Esophagus squamous epithelium (tissue), 5 donors: ENCODE measurements at regions not wholly inside any gene's neighbourhood (a gene's known extent, or its start where the extent isn't known, plus 50 kb on each side); places are given as distances from the start of the nearest gene placed in this dataset.
"Not testable (repeated sequence)": the region's sequence is repeated elsewhere in the genome, so short reads cannot be mapped to it uniquely, and the experiment has no call there.

ENCODE experiments used
- DNase-seq: peaks from one replicate; lab custom pipeline; 2025; lab: John Stamatoyannopoulos, UW
- H3K27ac ChIP-seq, 4 donors: fragments of 200-600 bp; sonication (generic); one replicate each; pipeline ENCODE4 v1.5.1; 2016 to 2019; ENCODE audit warnings: mild to moderate bottlenecking in 1 of 4
- H3K27me3 ChIP-seq, 4 donors: fragments of 200-600 bp; sonication (generic); 1 replicate in 3 of 4; 2 replicates in 1 of 4; pipeline versions ENCODE4 v1.5.1 to v1.6.0; 2017 to 2021; ENCODE audit warnings: antibody characterized with exemption in 1 of 4
- H3K36me3 ChIP-seq, 3 donors: fragments of 200-600 bp; sonication (generic); one replicate each; pipeline ENCODE4 v1.5.1; 2016 to 2019
- H3K4me1 ChIP-seq, 3 donors: fragments of 200-600 bp; sonication (generic); one replicate each; pipeline ENCODE4 v1.5.1; 2017 to 2019
- H3K4me3 ChIP-seq, 4 donors: fragments of 200-600 bp; sonication (generic); 1 replicate in 3 of 4; 2 replicates in 1 of 4; pipeline ENCODE4 v1.5.1; 2016 to 2019; ENCODE audit warnings: mild to moderate bottlenecking in 2 of 4, moderate library complexity in 1 of 4
- H3K9me3 ChIP-seq, 3 donors: fragments of 200-600 bp; sonication (generic); one replicate each; pipeline ENCODE4 v1.5.1; 2016 to 2019
- POLR2A ChIP-seq, 4 donors: fragments of 450-650 bp; IDR thresholded peaks; one replicate each; pipeline ENCODE4 v1.6.1; 2017; ENCODE audit warnings: antibody characterized with exemption in 4 of 4, mild to moderate bottlenecking in 4 of 4, moderate library complexity in 3 of 4
- WGBS, 2 donors: methylation state at CpG; one replicate each; pipeline ENCODE4 v1.1.5; 2018; 5-methylcytosine and 5-hydroxymethylcytosine counted together
- intact Hi-C: fragments of 100-400 bp; cut with DNase I; formaldehyde crosslinking; loops from one replicate; pipeline ENCODE4 v1.15.0; 2022
- TF ChIP-seq, protein P1 (sequence below), 6 experiments: fragments of 450-650 bp in 4 of 6; fragments of 200-600 bp in 2 of 6; sonication (generic) in 2 of 6; IDR thresholded peaks; one replicate each; pipeline ENCODE4 v1.5.1; 2016 to 2019; ENCODE audit warnings: antibody characterized with exemption in 6 of 6, mild to moderate bottlenecking in 4 of 6, moderate library complexity in 4 of 6
- donor health status: DM: yes; HTN: yes; CAD: no.

DNA sequence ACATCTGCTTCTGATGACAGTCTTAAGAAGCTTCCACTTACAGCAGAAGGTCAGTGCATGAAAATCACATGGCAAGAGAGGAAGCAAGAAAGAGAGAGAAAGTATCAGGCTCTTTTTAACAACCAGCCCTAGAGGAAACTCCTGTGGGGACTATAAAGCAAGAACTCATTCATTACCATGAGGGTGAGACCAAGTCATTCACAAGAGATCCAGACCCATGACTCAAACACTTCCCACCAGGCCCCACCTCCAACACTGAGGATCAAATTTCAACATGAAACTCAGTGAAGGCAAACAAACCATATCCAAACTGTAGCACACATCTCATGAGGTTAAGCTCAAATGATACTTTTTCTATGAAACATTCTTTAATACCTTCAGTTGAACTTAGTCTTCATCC lies 643.2 kb upstream of the SYNCRIP start:
- H3K4me3 ChIP-seq, result no peak overlapping the region
- no peak for DNase-seq
- no peak overlapping the region for H3K27ac ChIP-seq
- H3K4me1 ChIP-seq, result no peaks in the 10 kb centered on the region
- no peak for TF ChIP-seq POLR2A (IDR thresholded peaks at IDR 0.05)
- intact Hi-C loops, result no loop called here
- H3K9me3 ChIP-seq, result peaks cover 0 to 23% (median 6%) of the 10 kb centered on the region in 3 donors
- no peaks in the 10 kb centered on the region for H3K27me3 ChIP-seq
- no peaks in the 10 kb centered on the region for H3K36me3 ChIP-seq

DNA sequence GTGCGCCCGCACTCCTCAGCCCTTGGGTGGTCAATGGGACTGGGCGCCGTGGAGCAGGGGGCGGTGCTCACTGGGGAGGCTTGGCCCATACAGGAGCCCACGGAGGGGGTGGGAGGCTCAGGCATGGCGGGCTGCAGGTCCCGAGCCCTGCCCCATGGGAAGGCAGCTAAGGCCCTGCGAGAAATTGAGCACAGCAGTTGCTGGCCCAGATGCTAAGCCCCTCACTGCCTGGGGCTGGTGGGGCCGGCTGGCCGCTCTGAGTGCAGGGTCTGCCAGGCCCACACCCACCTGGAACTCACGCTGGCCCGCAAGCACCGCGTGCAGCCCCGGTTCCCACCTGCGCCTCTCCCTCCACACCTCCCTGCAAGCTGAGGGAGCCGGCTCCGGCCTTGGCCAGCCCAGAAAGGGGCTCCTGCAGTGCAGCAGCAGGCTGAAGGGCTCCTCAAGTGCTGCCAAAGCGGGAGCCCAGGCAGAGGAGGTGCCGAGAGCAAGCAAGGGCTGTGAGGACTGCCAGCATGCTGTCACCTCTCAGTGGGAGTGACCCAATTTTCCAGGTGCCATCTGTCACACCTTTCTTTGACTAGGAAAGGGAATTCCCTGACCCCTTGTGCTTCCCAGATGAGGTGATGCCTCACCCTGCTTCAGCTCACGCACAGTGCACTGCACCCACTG lies 642.3 kb upstream of the SYNCRIP start:
- peaks cover 0 to 23% (median 6%) of the 10 kb centered on the region in 3 donors for H3K9me3 ChIP-seq
- H3K36me3 ChIP-seq, intact Hi-C loops, H3K27me3 ChIP-seq, H3K4me1 ChIP-seq, DNase-seq, H3K27ac ChIP-seq, H3K4me3 ChIP-seq: not testable (repeated sequence)
- WGBS, 2 donors, result 89 to 90% methylated on average over 1 to 3 of the region's 22 CpGs

DNA sequence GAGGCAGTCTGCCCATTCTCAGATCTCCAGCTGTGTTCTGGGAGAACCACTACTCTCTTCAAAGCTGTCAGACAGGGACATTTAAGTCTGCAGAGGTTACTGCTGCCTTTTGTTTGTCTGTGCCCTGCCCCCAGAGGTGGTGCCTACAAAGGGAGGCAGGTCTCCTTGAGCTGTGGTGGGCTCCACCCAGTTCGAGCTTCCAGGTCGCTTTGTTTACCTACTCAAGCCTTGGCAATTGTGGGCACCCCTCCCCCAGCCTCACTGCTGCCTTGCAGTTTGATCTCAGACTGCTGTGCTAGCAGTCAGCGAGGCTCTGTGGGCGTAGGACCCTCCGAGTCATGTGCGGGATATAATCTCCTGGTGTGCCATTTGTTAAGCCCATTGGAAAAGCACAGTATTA lies 640.9 kb upstream of the SYNCRIP start:
- H3K27ac ChIP-seq, intact Hi-C loops, H3K4me3 ChIP-seq, H3K4me1 ChIP-seq, H3K36me3 ChIP-seq, DNase-seq, H3K27me3 ChIP-seq: not testable (repeated sequence)
- peaks cover 0 to 23% (median 6%) of the 10 kb centered on the region in 3 donors for H3K9me3 ChIP-seq
- 53 to 100% methylated on average over 1 to 2 of the region's 6 CpGs for WGBS, 2 donors

DNA sequence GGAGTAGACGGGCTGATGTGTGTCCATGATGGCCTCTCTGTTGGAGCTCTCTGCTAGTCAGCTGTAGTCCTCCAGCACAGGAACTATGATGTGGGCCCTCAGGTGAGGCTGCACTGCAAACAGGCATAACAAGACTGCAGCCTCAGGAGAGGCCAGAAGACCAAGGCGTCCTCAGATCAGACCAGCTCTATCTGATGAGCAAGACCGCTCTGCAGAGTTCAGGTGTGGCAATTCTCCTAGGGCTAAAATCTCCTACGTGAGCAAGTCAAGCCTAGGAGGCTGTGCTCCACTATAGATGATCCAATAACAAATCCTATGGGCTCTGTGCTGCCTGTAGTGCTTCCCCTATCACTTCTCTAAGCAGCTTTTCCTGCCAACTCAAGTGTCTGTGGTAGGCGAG lies 633.4 kb upstream of the SYNCRIP start:
- no peaks in the 10 kb centered on the region for H3K4me1 ChIP-seq
- no peaks in the 10 kb centered on the region for H3K36me3 ChIP-seq
- intact Hi-C loops, result no loop called here
- H3K27ac ChIP-seq, result no peak overlapping the region
- WGBS, 2 donors, result 64 to 83% methylated on average over 3 to 5 of the region's 5 CpGs
- no peak for DNase-seq
- TF ChIP-seq, protein P1, sequence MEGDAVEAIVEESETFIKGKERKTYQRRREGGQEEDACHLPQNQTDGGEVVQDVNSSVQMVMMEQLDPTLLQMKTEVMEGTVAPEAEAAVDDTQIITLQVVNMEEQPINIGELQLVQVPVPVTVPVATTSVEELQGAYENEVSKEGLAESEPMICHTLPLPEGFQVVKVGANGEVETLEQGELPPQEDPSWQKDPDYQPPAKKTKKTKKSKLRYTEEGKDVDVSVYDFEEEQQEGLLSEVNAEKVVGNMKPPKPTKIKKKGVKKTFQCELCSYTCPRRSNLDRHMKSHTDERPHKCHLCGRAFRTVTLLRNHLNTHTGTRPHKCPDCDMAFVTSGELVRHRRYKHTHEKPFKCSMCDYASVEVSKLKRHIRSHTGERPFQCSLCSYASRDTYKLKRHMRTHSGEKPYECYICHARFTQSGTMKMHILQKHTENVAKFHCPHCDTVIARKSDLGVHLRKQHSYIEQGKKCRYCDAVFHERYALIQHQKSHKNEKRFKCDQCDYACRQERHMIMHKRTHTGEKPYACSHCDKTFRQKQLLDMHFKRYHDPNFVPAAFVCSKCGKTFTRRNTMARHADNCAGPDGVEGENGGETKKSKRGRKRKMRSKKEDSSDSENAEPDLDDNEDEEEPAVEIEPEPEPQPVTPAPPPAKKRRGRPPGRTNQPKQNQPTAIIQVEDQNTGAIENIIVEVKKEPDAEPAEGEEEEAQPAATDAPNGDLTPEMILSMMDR (IDR thresholded peaks at IDR 0.05), result no peak
- no peak for TF ChIP-seq POLR2A (IDR thresholded peaks at IDR 0.05)
- H3K27me3 ChIP-seq, result no peaks in the 10 kb centered on the region
- no peak overlapping the region for H3K4me3 ChIP-seq
- H3K9me3 ChIP-seq, result no peaks in the 10 kb centered on the region

DNA sequence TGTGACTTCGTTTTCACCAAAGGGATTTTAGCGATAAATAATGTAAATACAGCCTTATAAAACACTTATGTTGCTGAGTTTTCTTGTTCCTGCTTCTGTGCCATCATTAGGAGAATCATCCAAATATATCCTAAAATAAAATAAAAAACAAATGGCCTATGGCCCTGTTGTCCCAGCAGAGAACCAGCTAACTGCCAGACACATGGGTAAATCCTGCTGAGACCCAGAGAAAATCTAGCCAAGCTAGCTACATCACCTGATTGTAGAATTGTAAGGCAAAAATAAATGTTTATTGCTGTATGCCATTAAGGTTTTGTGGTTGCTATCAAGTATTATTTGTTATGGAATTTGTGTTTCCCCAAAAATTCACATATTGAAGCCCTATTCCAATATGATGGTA lies 631.2 kb upstream of the SYNCRIP start:
- no peaks in the 10 kb centered on the region for H3K36me3 ChIP-seq
- no peak for DNase-seq
- intact Hi-C loops, result no loop called here
- H3K27me3 ChIP-seq, result no peaks in the 10 kb centered on the region
- no peak overlapping the region for H3K4me3 ChIP-seq
- WGBS, 2 donors, result 58 to 73% methylated on average over 2 of the region's 2 CpGs
- no peaks in the 10 kb centered on the region for H3K4me1 ChIP-seq
- no peaks in the 10 kb centered on the region for H3K9me3 ChIP-seq
- H3K27ac ChIP-seq, result no peak overlapping the region
- no peak for TF ChIP-seq POLR2A (IDR thresholded peaks at IDR 0.05)
- TF ChIP-seq, protein P1 (IDR thresholded peaks at IDR 0.05), result no peak

DNA sequence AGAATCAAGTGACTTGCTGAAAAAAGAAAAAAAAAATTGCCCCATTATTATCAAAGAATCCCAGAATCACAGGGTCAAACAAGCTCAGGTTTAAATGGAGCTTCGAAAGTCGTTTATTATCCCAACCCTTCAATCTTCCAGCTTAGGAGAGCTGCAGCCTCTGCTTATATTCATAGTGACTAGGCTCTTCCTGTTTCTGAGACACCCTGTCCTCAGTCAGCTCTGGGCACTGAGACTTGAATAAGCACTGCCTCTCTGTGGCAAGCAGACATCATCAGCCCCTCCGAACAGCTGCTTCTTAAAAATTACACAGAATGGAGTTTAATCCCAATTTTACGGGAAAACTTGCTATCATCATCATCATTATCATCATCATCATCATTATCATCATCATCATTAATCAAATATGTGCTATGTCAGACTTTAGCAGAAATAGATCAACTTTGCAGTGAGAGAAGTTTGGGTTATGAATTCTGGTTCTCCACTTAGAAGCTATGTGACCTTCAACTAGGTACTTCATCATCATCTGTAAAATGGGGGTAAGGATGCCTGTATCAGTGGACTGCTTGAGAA lies 614.0 kb upstream of the SYNCRIP start:
- Histone ChIP-seq H3K27me3 (no peaks in the 10 kb centered on the region), H3K36me3 (no peaks in the 10 kb centered on the region), H3K4me1 (no peaks in the 10 kb centered on the region), H3K27ac (no peak overlapping the region), H3K4me3 (no peak overlapping the region), H3K9me3 (no peaks in the 10 kb centered on the region)
- DNase-seq, result no peak
- 63 to 77% methylated on average over 4 of the region's 4 CpGs for WGBS, 2 donors
- no peak for TF ChIP-seq POLR2A (IDR thresholded peaks at IDR 0.05)
- TF ChIP-seq, protein P1 (IDR thresholded peaks at IDR 0.05), result no peak
- intact Hi-C loops, result no loop called here
